Islet of Langerhans (tissue), 1 donor: ENCODE measurements at regions not wholly inside any gene's neighbourhood (a gene's known extent, or its start where the extent isn't known, plus 50 kb on each side); places are given as distances from the start of the nearest gene placed in this dataset.
"Not testable (repeated sequence)": the region's sequence is repeated elsewhere in the genome, so short reads cannot be mapped to it uniquely, and the experiment has no call there.

Source experiments
- FAIRE-seq: peaks from one replicate; lab custom pipeline; 2011; peaks lifted over from hg19 to GRCh38; lab: Jason Lieb, UNC

DNA sequence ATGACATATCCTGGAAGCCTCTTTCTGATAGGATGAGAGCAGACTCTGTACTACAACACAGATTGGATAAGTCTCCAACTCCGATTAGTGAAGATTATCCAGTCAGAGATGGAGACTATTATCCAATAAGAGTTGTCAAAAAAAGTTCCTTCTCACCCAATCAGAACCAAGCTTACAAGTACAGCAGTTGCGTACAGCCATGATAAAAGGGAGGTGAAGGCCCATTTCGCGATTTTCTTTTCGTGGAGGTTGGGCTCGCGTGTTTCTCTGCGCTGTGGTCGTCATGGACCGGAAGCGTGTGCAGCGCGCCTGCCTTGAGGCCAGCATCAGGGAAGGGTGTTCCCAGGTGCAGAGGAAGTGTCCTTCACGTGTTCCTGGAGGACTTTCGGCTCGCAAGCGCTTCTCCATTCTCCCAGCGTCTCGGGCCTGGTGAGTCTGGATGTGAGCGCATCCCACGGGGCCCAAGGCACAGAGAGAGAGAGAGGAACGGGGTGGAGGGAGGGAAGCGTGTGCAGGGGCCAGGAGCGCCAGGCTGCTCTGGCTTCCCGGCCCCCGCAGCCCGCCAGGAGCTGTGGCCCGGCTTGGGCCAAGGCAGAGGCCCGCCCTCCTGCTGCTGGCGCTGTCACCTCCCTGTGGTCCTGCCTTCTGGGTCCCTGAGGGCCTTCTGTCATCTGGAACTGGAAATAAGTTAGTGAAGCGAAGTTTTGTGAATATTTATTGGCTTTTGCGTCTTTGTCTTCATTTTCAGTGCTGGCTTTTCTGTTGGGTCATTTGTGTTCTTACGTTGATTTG lies 53.9 kb downstream of the CDRT15L2 start:
- not testable (repeated sequence) for FAIRE-seq

DNA sequence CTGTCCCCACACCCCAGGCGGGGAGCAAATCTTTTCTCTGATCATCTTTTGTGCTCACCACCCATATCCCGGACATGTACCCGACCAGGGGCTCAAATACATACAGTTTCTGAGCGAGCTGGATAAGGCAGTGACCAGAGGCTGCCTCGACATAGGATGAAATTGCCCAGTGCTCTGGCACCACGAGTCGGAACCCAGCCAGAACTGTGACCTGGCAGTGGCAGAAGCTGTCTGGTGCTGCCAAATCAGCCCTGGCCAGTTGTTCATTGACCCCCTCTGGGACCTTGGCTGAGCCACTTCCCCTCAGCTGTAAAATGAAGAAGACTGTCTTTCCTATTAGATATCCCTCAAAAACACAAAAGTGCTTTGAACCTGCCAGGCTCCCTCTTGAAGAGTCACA lies 60.6 kb downstream of the CDRT15L2 start:
- FAIRE-seq: not testable (repeated sequence)

DNA sequence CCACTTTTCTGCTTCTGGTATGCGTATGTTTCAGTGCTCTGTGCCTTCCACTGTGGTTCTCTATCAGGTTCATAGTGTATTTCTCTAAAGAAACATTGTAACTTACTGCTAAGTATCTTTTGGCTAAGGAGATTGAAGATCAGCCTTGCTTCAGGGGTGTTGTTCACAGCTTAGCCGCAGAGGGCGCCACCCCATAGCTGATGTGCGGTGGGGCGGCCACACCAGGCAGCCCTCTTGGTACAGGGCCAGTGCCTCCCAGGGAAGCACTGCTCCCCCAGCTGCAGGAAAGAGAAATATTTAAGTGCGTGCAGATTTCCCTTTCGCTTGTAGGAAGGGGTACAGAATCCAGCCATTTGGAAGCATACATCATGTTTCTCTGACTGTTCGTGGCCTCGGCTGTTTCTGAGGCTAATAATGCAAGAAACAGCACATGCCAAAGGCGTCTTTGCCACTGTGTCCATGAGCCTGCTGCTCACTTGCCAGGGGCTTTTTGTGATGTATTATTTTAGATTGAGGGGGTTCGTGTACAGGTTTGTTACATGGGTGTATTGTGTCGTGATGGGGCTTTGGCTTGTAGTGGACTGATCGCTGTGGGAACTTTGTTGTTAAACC lies 67.2 kb downstream of the CDRT15L2 start:
- FAIRE-seq: not testable (repeated sequence)

GRCh38 chr17:20649097-20649767 lies 69.7 kb downstream of the CDRT15L2 start:
- not testable (repeated sequence) for FAIRE-seq

GRCh38 chr17:20651022-20651421 lies 71.5 kb downstream of the CDRT15L2 start:
- not testable (repeated sequence) for FAIRE-seq

GRCh38 chr17:20651736-20652135 lies 72.2 kb downstream of the CDRT15L2 start:
- FAIRE-seq: not testable (repeated sequence)

DNA sequence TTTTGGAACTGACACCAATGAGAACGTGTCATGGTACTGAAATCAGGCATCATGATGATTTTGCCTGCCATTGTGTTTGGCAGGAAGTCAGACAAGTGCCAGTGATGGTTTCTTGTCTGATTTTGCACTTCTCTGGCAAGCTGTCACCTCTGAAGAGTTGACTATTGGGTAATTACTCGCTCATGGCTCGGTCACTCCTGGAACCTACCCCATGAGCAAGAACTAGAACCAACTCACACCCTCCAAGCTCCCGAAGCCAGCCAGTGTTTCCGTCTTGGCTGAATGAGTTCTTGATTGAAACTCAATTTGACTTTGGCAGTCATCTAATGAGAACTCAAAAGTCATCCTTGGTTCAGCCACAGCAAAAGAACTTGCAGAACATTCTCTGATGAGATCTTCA lies 73.9 kb downstream of the CDRT15L2 start:
- not testable (repeated sequence) for FAIRE-seq

- FAIRE-seq: not testable (repeated sequence)
These were observed 74.6 kb downstream of the CDRT15L2 start for GRCh38 chr17:20654114-20654513.

GRCh38 chr17:20654575-20654974 lies 75.1 kb downstream of the CDRT15L2 start:
- FAIRE-seq: not testable (repeated sequence)

DNA sequence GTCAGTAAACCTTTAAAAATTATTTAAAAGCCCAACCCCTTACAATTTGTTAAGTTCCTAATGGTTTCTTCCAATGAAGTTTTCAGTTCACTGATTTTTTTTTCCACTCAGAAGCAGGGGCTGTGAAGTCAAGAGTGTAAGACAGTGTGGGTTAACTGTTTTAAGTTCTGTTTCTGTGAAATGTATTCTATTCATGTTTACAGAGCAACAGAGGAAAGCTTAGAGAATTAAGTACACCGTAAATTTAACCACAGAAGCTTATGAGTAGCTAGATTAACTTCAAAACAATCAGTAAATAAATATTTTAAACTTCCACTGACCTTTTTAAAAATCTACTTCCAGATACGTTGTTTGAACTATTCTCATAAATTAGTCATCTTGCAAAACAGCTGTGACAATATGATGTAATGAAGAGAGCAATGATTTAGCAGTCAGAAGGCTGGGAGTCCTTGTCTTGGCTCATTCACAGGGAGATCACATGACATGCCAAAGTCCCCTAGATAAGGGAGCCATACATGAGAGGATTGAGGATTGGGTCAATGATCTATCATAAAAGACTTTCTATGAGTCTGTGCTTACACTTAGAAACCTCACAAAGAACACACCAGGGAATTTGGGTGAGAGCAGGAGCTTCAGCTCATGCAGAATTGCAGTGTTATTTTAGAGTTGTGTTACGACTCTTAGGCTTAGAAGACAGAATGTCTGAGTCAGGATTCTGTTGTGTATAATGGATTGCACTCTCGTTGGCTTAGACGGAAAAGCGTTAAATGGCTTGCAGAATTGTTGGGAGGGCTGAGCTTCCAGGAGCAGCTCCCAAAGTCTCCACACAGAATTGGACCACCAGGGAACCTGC lies 85.8 kb downstream of the CDRT15L2 start:
- peak; percentile 68 for FAIRE-seq

DNA sequence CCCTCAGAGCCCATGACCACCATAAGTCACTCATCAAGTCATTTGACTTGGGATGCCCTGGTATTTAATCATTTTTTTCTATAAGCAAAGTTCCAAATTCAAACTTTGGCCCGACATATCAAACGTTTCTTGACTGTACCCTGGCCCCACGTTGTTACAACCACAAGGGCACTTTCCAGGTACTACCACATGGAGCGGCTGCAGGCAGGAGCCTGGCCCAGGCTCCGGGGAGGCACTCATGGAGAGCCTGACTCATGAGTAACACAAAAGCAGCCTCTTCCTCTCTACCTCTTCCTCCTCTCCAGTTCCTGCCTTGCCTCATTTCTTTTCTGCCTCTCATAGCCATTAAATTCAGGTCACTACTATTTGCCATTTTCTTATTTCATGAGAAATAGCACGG lies 87.2 kb downstream of the CDRT15L2 start:
- FAIRE-seq: not testable (repeated sequence)

DNA sequence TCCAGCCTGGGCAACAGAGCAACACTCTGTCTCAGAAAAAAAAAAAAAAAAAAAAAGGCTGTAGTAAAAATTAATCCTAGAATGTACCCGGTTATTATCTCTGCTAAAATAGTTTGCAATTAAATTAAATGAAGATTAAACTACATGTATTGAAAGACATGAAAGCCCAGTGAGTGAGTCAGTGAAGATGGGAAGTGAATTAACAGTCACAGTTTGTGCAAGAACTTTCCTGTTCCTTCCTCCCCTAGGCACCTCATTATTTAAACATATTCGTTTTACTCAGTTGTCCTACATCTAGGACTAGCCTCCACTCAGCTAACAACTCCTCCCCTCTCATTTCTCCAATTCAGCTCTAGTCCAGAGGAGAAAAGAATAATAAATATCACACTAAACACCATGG lies 88.2 kb downstream of the CDRT15L2 start:
- FAIRE-seq: not testable (repeated sequence)

GRCh38 chr17:20668316-20668715 lies 88.8 kb downstream of the CDRT15L2 start:
- FAIRE-seq: not testable (repeated sequence)

DNA sequence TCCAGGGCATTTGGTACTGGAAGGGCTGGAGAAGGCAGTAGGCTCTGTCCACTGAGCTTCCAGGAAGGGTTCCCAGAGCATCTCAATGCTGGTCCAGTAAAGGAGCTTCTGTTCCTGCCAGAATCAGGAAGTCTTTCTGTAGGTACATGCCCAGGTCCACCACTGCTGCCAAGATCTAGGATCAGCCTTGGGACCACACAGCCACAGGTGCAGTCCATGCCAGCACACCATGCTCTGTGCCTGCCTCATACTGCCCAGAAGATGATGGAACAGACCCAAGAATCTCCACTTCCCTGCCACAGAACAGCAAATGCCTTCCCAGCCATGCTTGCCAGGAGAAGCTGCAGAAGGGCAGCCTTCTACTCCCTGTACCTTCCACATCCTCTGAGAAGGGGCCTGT lies 89.3 kb downstream of the CDRT15L2 start:
- not testable (repeated sequence) for FAIRE-seq

DNA sequence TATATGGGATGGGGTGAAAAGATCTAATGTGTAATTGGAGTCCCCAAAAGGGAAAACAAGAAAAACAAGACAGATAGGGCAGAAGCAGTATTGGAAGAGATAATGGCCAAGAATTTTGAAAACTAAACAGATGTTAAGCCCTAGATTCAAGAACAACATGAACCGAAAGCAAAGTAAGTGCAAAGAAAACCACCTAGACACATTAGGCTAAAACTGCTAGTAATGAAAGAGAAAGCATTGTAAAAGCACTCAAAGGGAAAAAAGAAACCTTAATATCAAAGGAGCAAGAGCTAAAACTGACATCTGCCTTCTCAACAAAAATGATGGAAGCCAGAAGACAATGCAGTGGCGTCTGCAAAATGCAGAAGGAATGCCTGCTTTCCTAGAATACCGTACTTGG lies 91.0 kb downstream of the CDRT15L2 start:
- FAIRE-seq: not testable (repeated sequence)

GRCh38 chr17:20674374-20674773 lies 94.8 kb downstream of the CDRT15L2 start:
- FAIRE-seq: not testable (repeated sequence)

- not testable (repeated sequence) for FAIRE-seq
These were observed 96.2 kb downstream of the CDRT15L2 start for GRCh38 chr17:20675707-20676106.

GRCh38 chr17:20676656-20677055 lies 97.1 kb downstream of the CDRT15L2 start:
- FAIRE-seq: not testable (repeated sequence)

- FAIRE-seq: not testable (repeated sequence)
These were observed 97.9 kb downstream of the CDRT15L2 start for GRCh38 chr17:20677469-20677868.

DNA sequence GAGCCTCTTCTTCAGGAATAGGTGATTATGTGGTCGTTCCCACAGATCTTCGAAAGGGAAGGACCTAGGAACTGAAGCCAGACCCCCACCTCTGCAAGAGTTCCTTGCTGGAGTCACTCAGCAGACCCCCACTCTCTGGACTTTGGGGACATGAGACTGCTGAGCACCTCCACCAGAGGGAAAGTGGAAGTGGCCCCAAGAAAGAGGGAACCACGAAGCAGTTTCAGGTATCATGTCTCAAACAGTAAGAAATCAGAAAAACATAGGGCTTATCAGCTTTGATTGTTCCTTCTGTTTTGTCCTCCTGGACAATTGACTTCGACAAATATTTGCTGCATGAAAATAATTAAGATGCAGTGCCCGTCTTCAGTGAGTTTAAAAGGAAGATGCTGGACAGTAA lies 98.9 kb downstream of the CDRT15L2 start:
- FAIRE-seq: not testable (repeated sequence)

GRCh38 chr17:20681746-20682722 lies 102.5 kb downstream of the CDRT15L2 start:
- FAIRE-seq: not testable (repeated sequence)
